Fibroblast of skin of abdomen (primary cell): ENCODE measurements at regions not wholly inside any gene's neighbourhood (a gene's known extent, or its start where the extent isn't known, plus 50 kb on each side); places are given as distances from the start of the nearest gene placed in this dataset.

Source experiments
- DNase-seq: peaks from one replicate; pipeline ENCODE4 v3.0.0-alpha.2; 2013

DNA sequence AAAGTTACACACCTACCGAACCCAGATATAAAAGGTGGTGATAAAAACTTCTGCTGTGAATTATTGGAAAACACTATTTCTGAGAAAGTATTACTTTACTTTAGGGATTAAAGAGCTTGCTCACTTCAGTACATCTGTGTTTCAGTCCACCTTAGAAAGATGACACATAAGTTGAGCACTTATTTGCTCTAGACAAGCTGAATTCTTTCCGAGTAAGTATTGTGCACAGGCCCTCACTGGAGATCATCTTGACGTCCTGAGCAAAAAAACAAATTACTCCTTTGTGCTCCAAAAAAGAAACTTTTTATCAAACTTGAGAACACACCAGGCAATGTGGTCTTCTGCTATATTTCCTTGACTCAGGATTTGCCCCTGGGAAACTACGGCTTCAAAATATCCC lies 231.0 kb upstream of the GRAMD2B start:
- DNase-seq: peak; percentile 8

DNA sequence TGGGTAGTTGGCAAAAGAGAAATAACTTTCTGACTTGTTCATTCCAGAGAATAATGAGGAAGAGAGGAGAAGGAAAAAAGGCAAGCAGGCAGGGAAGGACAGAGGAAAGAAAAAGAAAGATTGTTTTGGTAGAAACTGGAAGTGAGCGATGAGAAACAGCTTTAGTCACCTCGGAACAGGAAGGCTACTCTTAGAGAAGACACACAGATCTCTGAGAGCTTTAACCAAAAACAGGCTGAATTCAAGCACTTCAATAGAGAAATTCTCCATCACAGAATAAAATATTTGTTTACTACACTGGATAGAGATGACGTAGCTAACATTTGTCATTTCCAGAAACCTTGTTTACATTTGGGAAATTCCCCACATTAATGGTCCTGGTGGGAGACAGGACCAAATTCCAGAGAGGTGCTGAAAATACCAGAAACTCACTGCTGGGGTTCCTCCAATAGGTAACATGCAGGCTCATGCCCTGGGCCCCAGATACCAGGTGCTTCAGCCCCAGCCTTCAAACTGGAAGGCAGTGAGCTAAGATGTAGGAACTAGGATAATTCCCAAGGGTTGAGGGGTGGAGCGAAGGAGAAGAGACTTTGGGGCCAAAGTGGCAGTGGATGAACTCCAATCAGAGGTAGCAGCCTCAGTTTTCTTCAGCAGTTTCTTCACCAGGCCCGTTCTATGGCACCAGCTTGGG lies 227.7 kb upstream of the GRAMD2B start:
- DNase-seq: no peak

DNA sequence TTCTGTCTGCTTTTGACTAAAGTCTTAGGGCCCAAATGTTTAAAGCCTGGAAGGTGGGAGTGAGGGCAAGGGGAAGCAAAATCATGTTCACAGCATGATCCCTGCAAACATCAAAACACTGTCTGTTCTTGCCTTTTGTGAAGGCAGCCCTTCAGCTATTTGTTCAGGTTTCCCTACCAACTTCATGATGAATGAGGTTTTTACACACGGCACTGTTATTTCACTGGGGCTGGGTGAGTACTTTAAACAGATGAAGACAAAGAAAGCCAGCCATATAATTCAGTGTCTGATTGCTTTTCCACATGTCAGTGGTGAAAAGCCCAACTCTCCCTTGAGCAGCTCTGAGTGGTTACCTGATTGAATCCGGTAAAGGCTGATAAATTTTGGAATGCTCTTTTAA lies 224.7 kb upstream of the GRAMD2B start:
- no peak for DNase-seq

DNA sequence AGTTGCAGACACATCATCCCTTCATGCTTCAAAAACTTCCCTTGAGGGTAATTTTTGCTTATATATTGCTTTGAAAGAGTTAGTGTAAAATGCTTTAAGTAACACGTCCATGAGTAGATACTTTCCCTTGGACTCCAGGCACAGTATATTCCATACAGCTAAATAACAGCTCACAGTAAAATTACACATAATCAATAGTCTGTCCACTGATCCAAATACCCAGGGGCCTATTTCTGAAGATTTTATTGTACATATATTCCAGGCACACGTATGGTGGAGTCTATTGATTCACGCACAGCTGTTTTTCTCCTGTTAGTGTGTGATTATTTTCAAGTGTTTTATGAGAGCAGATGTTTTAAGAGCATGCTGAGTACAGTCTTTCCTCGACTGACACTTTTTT lies 223.7 kb upstream of the GRAMD2B start:
- DNase-seq: no peak

DNA sequence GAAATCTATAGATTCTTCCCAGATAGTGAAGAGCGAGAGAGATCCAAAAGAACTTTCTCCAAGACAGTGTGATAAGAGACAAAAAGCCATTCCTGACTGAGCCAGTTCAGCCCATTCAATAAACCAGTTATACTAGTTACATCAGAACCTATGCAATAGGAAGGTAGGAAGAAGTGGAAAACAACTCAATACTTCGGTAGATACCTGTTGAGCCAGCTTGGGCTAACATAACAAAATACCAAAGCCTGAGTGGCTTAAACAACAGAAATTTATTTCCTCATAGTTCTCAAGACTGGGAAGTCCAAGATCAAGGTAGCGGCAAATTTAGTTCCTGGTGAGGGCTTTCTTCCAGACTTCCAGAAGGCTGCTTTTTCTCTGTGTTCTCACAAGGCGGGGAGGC lies 214.5 kb upstream of the GRAMD2B start:
- DNase-seq: no peak

DNA sequence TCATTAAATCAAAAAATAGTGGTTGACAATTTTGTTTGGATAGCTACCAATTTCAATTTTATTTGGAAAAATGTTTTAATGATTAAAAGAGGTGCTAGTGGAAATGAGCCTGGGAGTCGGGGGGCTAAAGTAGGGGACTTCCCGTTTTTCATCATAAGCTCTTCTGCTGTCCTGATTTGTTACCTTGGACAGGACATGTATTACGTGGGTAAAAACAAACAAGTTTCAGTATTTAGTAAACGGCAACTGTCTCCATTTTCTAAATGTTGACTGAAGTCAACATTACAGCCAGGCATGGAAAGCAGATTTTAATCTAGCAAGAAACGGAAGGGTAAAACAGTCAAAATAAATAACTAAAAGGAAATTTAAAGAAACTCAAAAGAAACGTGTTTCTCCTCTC lies 212.3 kb upstream of the GRAMD2B start:
- DNase-seq: no peak

DNA sequence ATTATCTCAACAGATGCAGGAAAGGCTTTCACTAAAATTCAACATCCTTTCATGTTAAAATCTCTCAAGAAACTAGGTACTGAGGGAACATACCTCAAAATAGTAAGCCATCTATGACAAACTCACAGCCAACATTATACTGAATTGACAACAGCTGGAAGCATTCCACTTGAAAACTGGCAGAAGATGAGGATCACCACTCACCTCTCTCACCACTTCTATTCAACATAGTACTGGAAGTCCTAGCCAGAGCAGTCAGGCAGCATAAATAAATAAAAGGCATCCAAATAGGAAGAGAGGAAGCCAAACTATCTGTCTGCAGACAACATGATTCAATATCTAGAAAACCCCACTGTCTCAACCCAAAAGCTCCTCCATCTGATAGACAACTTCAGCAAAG lies 203.6 kb upstream of the GRAMD2B start:
- DNase-seq: no peak

DNA sequence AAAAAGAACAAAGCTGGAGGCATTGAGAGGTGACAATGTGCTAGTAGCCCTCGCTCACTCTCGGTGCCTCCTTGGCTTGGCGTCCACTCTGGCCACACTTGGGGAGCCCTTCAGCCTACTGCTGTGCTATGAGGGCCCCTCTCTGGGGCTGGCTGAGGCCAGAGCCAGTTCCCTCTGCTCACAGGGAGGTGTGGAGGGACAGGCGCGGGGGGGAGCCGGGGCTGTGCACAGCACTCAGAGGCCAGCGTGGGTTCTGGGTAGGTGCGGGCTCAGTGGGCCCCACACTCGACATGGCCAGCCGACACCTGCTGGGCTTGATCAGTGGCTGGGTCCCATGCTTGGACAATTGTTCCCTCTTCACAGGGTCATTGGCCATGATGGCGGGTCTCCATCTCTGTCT lies 202.5 kb upstream of the GRAMD2B start:
- DNase-seq: no peak

DNA sequence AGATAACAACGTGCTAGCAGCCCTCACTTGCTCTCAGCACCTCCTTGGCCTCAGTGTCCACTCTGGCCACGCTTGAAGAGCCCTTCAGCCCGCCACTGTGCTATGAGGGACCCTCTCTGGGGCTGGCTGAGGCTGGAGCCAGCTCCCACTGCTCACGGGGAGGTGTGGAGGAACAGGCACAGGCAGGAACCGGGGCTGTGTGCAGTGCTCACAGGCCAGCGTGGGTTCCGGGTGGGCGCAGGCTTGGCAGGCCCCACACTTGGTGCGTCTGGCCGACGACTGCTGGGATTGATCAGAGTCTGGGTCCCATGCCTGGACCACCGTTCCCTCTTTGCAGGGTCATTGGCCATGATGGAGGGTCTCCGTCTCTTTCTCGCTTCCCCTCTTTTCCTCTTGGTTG lies 194.3 kb upstream of the GRAMD2B start:
- DNase-seq: no peak

DNA sequence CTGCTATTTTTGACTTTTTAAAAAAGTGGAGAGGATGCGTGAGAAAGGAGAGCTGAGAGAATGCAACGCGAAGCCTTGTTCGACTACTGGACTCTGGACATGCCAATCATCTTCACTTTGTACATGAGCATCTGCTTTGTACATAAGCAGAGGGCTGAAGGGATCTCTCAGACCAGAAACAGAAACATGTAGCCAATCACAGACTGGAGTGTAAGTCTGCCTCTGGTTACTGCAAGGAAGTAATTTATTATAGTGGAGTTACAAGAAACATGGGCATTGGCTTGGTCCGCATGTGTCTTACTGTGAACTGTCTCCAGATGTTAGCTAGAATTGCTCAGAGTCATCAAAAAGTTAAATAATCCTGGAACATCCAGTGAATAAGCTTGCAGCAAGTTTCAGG lies 190.0 kb upstream of the GRAMD2B start:
- DNase-seq: peak; percentile 28

DNA sequence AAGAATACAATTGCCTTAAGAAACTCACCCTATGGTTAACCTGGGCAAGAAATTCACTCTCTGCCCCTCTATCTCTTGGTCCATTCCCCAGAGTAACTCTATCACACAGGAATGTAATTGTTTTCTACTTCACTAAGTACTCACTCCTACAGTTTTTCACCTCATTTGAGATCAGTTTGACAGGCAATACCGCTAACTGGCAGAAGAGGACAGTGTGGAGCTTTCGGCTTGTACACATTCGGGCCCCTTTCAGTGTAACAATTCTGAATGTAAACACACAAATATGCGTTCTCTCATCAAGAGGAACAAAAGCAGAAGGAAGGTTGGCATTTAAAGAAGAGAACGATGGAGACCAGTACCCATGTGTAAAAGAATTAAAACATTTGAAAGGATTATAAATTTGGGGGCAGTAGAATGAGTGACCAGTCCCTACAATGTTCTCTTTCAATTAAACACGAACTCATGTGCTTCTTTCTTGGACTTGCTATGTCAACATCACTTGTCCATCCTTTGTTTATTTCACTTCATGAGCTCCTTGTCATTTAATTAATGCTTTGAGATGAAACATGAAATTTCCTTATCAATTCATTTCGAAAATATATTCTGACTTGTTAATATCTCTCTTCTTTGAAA lies 188.5 kb upstream of the GRAMD2B start:
- peak; percentile 13 for DNase-seq

DNA sequence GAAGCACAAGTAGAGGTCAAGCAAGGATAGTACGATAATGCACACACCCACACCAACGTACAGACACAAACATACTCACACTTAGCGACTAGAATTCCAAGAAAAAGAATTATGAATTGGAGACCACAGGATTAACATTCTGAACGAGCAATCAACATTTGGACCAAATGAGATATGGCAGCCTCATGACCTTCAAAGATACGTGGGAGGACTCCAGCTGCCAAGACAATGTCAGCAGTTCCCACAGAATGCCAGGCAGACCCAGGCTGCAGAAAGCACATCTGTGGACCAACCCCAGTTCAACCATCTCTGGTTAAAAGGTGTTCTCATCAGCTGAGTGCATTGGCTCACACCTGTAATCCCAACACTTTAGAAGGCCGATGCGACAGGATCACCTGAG lies 187.6 kb upstream of the GRAMD2B start:
- no peak for DNase-seq

DNA sequence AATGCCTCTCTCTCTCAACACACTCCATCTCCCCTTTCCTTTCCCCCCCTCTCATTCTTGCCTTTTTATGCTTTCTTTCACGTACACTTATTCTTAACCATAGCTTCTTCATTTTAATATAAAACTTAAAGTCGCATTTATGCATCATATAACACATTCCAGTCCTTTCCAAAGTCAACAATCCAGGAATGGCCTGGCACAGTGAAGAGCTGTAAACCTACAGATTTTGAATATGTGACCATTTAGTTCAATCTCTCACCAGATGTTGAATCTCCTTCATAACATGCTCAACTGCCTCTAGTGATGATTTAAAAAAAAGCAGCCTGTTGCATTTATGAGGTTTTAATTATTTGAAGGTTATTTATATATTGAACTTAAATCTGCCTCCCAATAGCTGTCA lies 186.2 kb upstream of the GRAMD2B start:
- DNase-seq: no peak

DNA sequence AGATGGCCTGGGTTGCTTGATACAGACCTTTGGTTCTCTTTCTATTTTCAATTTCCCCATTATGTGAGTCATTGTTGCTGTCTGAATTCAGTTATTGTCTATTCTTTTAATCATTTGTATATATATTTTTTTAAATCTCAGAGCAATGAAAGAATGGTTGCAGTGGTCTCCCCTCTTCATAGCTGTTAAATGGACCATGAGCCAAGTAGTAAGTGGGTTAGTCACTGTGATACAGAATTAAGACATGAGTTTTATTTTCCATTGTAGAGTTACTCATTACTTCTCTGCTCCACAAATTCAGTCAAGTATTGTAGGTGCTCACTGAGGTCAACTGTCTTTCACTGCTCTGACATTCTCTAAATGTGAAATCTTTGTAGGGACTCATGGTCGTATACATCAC lies 174.6 kb upstream of the GRAMD2B start:
- DNase-seq: no peak

DNA sequence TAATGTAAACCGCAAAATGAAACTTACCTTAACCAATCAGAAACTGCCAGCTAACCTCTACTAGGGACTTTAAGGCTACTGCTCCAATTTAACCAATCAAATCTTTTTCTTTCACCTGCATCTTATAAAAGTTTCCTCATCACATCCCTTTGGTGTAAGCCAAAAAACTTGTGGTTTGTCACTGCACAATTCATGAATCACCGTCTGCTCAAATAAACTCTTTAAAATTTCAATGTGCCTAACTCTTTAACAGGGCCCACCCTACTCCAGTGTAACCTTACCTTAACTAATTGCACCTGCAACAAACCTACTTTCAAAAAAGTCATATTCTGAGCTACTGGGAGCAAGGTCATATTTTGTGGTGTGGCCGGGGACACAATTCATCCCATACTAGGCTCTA lies 172.2 kb upstream of the GRAMD2B start:
- no peak for DNase-seq

DNA sequence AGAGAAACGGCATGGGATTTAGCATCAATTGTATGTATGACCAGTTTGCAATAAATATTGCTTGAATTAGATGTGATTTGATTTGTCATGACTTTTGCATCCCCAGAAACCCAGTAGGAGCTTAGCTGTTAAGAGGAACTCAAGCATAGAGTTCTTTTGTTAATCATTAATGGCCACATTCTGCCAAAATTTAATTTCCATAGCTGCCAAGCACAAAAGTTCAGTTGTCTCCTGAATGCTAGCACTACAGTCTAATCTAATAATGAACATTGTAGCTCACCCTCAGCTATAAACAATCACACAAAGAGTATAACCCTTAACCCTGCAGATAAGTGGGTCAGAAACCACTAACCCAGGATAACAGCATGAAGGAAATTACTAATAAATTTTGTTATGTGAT lies 169.8 kb upstream of the GRAMD2B start:
- no peak for DNase-seq

DNA sequence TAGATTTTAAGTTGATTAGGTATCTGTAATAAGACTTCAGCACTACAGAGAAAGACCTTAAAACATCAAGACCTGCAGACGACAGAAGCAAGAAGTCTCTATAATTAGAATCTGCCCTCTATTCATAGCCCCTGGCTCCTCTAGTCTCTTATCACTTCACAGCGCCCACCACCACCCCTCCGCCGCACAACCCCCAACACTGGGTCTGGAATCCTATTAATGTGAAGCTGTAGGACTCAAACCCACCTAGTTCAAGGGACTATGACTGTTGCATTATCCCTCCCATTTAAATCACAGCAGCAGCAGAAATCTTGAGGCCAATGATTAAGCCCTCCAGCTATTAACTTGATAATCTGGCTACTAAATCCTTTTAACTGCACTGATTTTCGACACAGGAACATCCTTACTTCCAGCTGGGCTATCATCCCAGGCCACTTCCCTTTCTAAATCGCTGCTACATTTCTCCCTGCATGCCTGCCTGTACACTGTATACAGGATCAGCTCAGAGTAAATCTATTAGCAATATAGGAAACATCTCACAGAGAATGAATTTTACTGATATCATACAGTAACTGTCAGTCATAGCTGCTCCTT lies 159.5 kb upstream of the GRAMD2B start:
- DNase-seq: no peak

DNA sequence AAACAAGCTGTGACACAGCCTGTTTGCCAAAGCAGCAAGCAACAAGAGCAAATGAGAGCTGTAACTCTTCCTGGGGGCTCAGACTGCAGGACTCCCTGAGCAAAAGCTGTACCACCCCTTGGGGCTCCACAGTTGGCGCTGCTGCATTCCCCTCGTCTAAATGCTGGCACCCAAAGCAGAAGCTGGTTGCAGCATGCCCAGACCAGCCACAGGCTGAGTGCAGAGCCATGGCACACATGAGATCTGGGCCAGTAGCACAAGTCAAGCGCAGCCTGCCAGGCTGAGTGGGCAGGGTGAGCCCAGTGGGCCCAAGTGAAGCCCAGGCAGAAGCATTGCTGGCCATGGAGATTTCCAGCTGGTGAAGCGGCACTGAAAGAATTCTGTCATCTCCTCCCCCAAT lies 157.3 kb upstream of the GRAMD2B start:
- no peak for DNase-seq

DNA sequence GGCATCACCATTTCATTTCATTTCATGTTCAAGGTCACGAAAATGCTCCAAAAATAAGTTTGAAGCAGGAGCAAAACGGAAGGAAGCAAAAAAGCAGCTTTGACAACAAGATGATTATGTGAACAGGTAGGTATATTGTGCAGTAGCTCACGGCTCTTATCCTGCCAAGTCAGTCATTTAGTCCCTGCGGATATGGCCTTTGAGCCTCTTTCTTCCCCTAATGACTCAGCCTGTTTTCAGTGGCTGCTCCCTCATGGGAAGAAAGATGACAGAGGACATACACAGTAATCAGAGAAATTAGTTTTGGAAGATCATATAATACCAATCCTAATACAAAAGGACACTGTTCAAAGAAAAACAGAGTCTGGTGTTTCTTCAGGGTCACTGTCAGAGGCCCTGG lies 155.8 kb upstream of the GRAMD2B start:
- no peak for DNase-seq

DNA sequence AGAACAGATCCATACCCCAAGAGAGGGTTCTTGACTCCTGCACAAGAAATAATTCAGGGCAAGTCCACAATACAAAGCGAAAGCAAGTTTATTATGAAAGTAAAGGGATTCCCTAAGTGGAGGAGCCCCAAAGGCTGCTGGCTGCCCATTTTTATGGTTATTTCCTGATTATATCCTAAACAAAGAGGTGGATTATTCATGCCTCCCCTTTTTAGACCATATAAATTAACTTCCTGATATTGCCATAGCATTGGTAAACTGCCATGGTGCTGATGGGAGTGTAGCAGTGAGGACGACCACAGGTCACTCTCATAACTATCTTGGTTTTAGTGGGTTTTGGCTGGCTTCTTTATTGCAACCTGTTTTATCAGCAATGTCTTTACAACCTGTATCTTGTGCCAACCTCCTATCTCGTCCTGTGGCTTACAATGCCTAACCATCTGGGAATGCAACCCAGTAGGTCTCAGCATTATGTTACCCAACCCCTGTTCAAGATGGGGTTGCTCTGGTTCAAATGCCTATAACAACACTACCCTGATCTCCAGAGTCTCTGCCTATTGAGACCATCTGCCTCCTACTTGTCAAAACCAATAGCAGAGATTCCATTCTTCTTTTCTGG lies 154.4 kb upstream of the GRAMD2B start:
- DNase-seq: no peak

DNA sequence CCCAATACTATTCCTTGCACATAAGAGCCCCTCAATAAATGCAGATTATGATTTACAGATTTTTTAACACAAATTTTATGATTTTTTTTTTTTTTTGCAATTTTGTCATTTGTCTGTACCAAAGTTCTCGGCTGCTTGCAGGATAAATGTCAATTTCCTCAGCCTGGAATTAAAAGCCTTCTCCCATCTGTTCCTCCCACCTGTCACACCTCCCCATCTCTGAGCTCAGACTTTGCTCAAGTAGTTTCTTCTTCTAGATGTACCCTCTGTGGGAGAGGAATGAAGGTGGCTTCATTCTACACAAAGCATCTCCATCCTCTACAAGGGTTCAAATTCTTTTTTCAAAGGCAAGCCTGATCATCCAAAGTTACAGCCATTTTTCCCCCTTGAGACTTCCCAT lies 153.7 kb upstream of the GRAMD2B start:
- no peak for DNase-seq

DNA sequence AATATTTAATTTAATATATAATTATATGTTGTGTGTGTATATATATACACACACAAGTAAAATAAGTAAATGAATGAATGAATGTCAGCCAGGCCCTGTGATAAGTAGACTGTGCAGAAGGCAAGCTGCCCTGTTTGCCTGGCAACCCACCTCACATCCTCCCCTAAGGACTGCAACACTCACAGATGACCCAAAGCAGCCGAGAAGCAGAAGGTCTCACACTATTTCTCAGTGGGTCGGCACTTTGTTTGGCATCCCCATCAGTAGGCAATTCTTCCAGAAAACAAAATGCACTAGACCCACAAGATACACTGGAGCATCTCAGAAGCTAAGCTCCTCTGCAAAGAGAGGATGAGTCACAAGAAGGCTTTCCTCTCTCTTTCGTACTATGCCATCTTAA lies 152.1 kb upstream of the GRAMD2B start:
- DNase-seq: no peak

DNA sequence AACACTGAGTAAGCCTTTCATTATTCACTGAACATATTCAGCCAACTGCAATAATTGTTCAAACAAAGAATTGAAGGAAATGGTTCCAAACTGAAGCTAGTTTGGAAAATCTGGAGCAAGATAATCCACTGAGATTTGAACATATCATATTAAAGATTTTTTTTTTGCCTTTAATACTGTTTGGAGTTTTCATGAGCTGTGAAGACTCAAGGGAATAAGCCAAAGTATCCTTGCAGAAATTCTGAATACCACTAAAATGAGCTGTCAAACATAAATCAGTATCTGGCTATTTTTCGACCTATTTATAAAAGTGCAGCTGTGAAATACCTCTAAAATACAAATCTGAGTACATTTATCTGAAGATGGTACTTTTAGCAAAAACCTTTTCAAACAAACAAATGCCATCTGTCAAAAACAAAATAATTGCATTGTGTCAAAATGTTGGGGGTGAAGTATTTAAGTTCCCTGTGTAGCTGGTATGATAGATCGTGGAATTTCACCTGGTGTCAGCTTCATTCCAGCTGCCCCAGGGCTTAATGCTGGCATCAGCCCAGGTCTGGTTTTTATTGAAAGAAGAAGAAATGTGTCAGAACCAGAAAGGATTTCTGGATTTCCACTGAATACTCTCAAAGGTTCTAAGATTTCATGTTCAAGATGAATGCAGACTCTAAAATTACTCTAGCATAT lies 149.0 kb upstream of the GRAMD2B start:
- peak; percentile 39 for DNase-seq

DNA sequence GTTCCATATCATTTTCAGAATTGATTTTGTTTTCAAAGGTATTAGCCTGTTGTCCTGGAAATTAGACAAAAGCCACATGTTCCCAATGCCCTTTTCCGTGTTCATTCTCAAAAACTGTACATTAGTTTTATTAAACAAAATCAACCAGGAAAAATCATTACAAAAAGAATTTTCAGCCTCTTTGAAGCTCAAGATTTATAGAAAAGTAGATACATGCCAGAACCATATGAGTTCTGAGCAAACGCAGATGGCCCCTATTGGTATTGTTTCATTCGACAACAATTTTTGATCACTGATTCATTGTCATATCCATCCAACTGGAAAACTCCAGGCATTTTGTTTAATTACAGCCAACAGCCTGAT lies 148.5 kb upstream of the GRAMD2B start:
- DNase-seq: peak; percentile 17
